ENCODE measurements at regions not wholly inside any gene's neighbourhood (a gene's known extent, or its start where the extent isn't known, plus 50 kb on each side); places are given as distances from the start of the nearest gene placed in this dataset.

- Histone ChIP-seq H3K36me3 (ENCODE audit: control insufficient read depth in 2 of 2, insufficient read depth in 2 of 2, low read length in 1 of 2) (no peaks in the 10 kb centered on the region), H3K27ac (ENCODE audit: control insufficient read depth, insufficient read depth) (no peak overlapping the region), H2AFZ (ENCODE audit: control insufficient read depth, low read depth, low read length) (no peak overlapping the region), H3K4me1 (ENCODE audit: control insufficient read depth, insufficient read depth, low read length) (no peaks in the 10 kb centered on the region), H3K9me3 (replicated peaks; ENCODE audit: control insufficient read depth, insufficient read depth, low read length) (no peaks in the 10 kb centered on the region), H3K4me3 (no peak overlapping the region), H4K20me1 (ENCODE audit: control insufficient read depth, insufficient read depth) (no peaks in the 10 kb centered on the region), H3K9ac (ENCODE audit: control insufficient read depth, insufficient read depth, low read length) (no peak overlapping the region), H3K4me2 (ENCODE audit: control insufficient read depth, insufficient read depth) (no peak overlapping the region), H3K79me2 (ENCODE audit: control insufficient read depth, insufficient read depth, low read length) (no peaks in the 10 kb centered on the region), H3K27me3 (replicated peaks in 1 of 2; ENCODE audit: control insufficient read depth in 2 of 2, insufficient read depth in 2 of 2, low read length in 1 of 2) (no peaks in the 10 kb centered on the region; a peak in 1 of 4 replicates)
- in situ Hi-C loops (cut with MboI) (no loop called here), intact Hi-C loops (cut with micrococcal nuclease; ENCODE audit: unreplicated experiment) (no loop called here)
- ATAC-seq (no peak), FAIRE-seq (no peak), DNase-seq (ENCODE audit: low read depth, low spot score) (no peak)
- no TSS peak for BruUV-seq (replicated peaks)
- ChIA-PET POLR2A (no interaction called here), RAD21 (ENCODE audit: unreplicated experiment) (no interaction called here), CTCF (no interaction called here), SMC1A (ENCODE audit: uncharacterized antibody, unreplicated experiment) (no interaction called here)
- 0% methylated on average over 1 of the region's 1 CpG for WGBS (ENCODE audit: insufficient coverage, insufficient replicate concordance, low lambda C conversion rate, missing lambda C conversion rate)
- TF ChIP-seq BMI1 (IDR thresholded peaks at IDR 0.05; ENCODE audit: borderline replicate concordance) (no peak), ETV6 (conservative IDR thresholded peaks at IDR 0.05 in 1 of 2, IDR thresholded peaks at IDR 0.05 in 1 of 2; ENCODE audit: borderline replicate concordance in 1 of 2, low read depth in 1 of 2) (no peak), MEF2A (IDR thresholded peaks at IDR 0.05; ENCODE audit: insufficient read depth, low read depth, low read length) (peak; percentile 53; the same call in 1 of the 2 replicates), STAT3 (IDR thresholded peaks at IDR 0.05; ENCODE audit: low read depth, low read length) (no peak), MEF2B (IDR thresholded peaks at IDR 0.05; ENCODE audit: partially characterized antibody, poor library complexity, severe bottlenecking) (peak; percentile 38), WRNIP1 (IDR thresholded peaks at IDR 0.05; ENCODE audit: borderline replicate concordance, low read depth, low read length) (no peak), ZSCAN29 (IDR thresholded peaks at IDR 0.05) (no peak)
Observed at GRCh38 chr5:59959330-59959729, 65.8 kb upstream of the PDE4D start.

DNA sequence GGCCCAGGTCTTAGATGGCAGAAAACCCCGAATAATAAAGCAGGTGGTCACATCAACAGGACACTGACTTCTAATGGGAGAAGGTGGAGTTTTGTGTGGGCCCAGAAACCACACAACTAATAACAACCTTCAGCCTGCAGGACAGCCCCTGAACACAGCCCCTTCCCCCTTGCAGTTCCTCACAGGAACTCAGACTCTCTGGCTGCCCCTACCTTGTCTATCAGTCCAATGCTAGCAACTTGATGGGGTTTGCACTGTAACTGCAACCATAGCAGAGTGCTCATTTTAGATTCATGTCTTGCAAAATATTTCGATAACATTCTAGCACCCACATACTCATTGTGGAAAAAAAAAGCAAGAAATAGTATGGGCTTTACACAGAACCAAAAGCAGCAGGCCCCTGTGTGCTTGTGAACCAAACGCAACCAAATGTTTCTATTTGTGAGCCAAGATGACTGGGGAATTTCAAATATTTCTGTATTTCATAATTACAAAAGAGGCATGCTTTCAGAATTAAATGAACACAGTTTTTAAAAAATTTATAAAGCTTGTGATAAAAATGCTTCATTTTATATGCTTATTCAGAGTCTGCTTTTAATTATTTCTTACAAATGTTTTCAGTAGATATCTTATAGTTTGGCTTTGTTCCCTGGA, 62.7 kb upstream of the PDE4D start:
- Histone ChIP-seq H4K20me1 (ENCODE audit: control insufficient read depth, insufficient read depth) (no peaks in the 10 kb centered on the region), H3K36me3 (ENCODE audit: control insufficient read depth in 2 of 2, insufficient read depth in 2 of 2, low read length in 1 of 2) (no peaks in the 10 kb centered on the region), H3K27me3 (replicated peaks in 1 of 2; ENCODE audit: control insufficient read depth in 2 of 2, insufficient read depth in 2 of 2, low read length in 1 of 2) (no peaks in the 10 kb centered on the region; a peak in 1 of 4 replicates), H3K4me3 (no peak overlapping the region), H3K9ac (ENCODE audit: control insufficient read depth, insufficient read depth, low read length) (no peak overlapping the region), H3K4me2 (ENCODE audit: control insufficient read depth, insufficient read depth) (no peak overlapping the region), H3K9me3 (replicated peaks; ENCODE audit: control insufficient read depth, insufficient read depth, low read length) (no peaks in the 10 kb centered on the region), H2AFZ (ENCODE audit: control insufficient read depth, low read depth, low read length) (no peak overlapping the region), H3K4me1 (ENCODE audit: control insufficient read depth, insufficient read depth, low read length) (no peaks in the 10 kb centered on the region), H3K79me2 (ENCODE audit: control insufficient read depth, insufficient read depth, low read length) (no peaks in the 10 kb centered on the region), H3K27ac (ENCODE audit: control insufficient read depth, insufficient read depth) (no peak overlapping the region)
- no peak for TF ChIP-seq USF1 (IDR thresholded peaks at IDR 0.05; ENCODE audit: borderline replicate concordance, extremely low read length, insufficient read depth, low read depth, low read length)
- no peak for TF ChIP-seq MEF2B (IDR thresholded peaks at IDR 0.05; ENCODE audit: partially characterized antibody, poor library complexity, severe bottlenecking)
- ChIA-PET CTCF (no interaction called here), RAD21 (ENCODE audit: unreplicated experiment) (no interaction called here), POLR2A (no interaction called here), SMC1A (ENCODE audit: uncharacterized antibody, unreplicated experiment) (no interaction called here)
- intact Hi-C loops (cut with micrococcal nuclease; ENCODE audit: unreplicated experiment), result no loop called here
- BruUV-seq (replicated peaks), result no TSS peak
- no peak for ATAC-seq
- no peak for DNase-seq (ENCODE audit: low read depth, low spot score)
- 41% methylated on average over 3 of the region's 3 CpGs for WGBS (ENCODE audit: insufficient coverage, insufficient replicate concordance, low lambda C conversion rate, missing lambda C conversion rate)
- in situ Hi-C loops (cut with MboI), result no loop called here
- no peak for FAIRE-seq
